ENCODE measurements at regions not wholly inside any gene's neighbourhood (a gene's known extent, or its start where the extent isn't known, plus 50 kb on each side); places are given as distances from the start of the nearest gene placed in this dataset.

DNA sequence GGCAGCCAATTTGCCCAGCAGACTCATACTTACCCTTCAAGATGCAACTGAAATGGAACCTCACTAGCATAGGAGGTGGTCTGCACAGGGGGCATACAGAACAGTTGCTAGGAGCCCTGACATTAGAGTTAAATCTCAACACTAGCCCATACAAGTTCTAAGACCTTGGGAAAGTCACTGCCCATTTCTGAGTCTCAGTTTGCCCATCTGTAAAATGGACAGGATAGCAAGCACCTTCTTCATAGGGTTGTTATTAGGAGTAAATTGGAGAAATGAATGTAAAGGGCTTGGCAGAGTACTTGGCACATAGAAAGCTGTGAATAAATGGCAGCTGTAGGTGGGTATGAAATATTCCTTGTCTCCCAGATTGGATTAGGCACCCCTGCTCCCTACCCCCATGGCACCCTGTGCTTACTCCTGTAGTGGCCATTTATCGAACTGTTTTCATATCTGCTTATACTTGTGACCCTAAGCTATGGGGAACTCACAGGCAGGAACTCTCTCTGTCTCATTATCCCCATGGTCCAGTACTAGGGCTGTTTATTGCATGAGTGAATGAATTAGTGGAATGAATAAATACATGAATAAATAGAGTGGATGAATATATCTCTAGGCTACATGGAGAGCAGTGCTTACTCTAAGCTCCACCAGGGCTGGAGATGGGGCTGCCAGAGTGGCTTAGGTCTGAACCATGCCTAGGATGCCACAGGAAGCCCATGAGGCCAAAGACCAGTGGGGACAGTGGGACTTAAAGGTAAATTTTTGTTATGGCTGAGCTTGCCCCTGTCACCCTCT is 152.6 kb downstream of the PLPP3 start:
- TF ChIP-seq POLR2AphosphoS5 (IDR thresholded peaks at IDR 0.05; ENCODE audit: borderline replicate concordance, low read depth, low read length) (no peak), EZH2 (IDR thresholded peaks at IDR 0.05) (no peak)
